GM19035 (cell line): ENCODE measurements at regions not wholly inside any gene's neighbourhood (a gene's known extent, or its start where the extent isn't known, plus 50 kb on each side); places are given as distances from the start of the nearest gene placed in this dataset.
"Not testable (repeated sequence)": the region's sequence is repeated elsewhere in the genome, so short reads cannot be mapped to it uniquely, and the experiment has no call there.

Source experiments
- ATAC-seq: cut with Tn5 transposase; IDR thresholded peaks from one replicate; pipeline ENCODE4 v1.9.1; 2021; ENCODE audit not compliant: unreplicated experiment

DNA sequence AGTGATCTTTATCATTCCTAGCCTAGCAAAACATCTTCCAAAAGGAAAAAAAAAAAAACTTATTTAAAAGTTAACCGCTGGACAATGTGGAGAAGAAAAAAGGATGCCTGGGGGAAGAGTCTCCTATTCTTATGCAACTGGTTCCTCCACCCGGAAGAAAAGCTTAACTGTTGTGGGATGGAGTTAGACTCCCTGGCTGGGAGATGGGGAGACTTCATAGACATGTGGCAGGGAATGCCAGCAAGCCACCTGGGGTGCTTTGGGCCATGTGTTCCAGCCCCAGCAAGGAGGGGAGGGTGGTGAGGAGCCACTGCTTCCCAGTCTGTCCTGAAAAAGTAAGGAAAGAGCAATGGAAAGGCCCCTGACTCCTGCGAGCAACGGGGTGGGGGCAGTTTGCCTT is 119.4 kb upstream of the SPIN4 start:
- ATAC-seq: no peak

DNA sequence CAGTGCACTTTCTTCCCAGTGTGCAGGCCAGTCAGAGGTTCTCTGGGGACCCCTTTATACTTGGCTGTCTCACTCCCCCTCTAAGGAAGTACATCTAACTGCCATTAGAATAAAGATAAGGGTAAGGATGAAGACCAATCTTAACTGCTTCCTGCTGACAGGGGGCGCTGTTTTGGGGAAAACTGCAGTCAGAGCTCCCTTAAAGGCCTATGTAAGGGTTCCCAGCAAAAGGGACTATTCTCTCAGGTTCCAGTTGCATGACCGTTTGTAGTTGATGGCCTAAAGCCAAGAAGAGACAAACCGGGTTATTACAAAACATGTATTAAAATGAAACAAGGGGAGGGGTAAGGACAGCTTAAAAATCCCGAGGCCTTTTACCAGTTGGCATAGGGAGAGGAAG is 115.6 kb upstream of the SPIN4 start:
- no peak for ATAC-seq

DNA sequence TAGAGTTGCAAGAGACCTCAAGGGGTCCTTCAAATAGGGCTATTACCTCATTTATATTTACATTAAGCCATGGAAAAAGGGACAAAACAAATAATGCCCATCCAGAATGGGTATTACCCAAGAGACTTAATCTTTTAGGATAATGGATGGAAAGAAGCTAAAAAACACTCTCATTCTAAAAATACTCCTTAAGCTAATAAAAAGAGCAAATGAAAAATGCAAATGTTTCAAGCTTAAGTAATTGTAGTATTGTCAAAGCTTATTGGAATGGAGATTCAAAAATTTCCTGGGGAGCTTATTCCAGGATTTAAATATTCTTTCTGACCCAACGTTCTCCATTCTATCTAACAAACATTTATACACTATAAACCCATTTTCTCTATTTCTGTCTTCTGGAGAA is 107.8 kb upstream of the SPIN4 start:
- no peak for ATAC-seq

DNA sequence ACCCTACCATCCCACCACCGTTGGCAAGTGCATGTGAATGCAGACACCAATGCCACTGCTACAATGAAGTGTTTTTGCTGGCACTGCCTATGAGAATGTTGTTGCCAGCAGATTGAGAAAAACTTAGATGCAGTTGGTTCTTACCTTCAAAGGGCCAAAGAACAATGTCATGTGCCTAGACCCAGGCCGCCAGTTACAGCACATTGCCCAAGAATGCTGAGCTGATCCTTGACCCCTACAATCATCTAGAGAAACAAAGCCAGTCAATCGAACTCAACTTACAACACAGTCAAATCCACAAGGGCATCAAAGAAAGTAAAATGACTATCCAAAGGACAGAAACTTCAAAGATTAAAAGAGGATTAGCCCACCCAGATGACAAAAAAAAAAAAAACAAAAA is 102.4 kb upstream of the SPIN4 start:
- ATAC-seq: no peak

DNA sequence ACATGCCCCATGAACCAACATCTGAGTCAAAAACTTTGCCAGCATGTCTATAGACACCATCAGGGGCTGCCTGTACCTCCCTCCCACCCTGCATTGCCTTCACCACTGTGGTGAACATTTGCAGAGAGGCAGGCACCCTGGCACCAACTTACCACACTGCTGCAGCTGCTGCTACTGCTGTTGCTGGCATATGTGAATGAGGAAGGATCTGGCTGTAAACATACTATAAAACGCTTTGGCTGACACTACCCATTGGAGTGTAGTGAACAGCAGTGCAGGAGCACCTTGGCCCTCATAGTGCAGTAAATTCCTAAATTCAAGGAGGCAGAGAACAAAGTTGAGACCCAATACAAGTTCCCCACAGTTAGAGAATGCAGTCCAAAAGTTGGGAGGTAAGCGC is 90.6 kb upstream of the SPIN4 start:
- ATAC-seq: no peak

DNA sequence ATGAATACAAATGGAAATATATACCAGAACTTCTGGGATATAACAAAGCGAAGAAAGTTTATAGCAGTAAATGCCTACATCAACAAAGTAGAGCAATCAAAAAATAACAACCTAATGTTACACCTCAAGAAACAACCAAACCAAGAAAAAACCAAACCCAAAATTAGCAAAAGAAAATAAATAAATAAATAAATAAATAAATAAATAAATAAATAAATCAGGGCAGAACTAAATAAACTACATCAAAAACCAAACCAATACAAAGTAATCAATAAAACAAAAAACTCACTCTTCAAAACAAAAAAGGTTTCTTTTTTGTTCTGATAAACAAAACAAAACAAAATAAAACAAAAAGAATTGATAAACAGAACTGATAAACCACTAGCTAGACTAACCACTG is 88.4 kb upstream of the SPIN4 start:
- no peak for ATAC-seq

DNA sequence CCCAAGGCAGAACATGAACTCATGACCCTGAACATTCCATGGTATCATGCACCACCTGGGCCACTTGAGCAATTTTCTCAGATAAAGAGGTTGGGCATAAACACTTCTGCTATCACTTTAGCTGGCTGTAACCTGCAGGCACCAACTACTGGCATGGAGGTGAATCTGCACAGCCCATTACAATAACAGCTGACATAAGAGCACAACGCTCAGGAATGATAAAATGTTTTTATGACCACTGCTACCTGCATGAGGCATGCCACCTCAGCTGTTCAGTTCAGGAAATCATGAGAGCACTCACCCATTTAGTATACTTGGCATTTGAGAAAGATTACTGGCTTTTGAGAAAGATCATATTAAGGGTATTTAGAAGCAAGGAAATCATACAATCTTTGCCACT is 85.7 kb upstream of the SPIN4 start:
- no peak for ATAC-seq

DNA sequence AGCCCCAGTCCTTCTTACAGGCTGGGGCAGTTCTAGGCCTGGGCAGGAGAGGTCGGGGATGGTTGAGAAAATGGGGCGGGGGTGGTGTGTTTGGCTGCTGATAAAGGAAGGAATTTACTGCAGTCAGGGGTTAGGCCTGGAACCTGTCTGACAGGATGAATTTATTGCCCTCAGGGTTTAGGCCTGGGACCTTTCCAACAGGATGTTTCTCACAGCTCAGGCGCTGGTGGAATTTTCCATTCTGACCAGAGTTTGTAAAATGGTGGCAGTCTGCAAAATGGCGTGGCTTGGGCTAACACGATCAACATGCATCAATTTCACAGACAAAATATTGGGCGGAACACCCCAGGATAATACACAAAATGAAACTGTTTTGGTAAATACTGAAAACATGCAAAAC is 83.5 kb upstream of the SPIN4 start:
- no peak for ATAC-seq

DNA sequence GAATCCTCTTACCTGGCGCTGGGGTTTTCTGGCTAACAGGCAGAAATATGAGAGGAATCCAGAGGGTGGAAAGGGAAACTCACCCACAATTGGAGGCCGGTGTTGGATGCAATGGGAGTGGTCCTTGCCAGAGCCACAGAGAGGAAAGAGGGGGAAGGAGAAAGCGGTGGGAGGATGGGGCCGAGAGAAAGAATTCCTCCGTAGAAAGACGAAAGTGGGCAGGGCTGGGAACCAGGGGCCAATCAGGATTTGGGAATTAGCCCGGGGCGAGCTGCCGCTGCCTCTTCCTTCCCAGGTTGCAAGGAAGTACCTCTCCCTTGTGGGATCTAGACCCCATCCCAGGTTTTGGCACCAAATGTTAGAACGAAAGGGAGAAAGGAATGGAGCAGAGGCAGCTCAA is 83.1 kb upstream of the SPIN4 start:
- ATAC-seq: no peak

DNA sequence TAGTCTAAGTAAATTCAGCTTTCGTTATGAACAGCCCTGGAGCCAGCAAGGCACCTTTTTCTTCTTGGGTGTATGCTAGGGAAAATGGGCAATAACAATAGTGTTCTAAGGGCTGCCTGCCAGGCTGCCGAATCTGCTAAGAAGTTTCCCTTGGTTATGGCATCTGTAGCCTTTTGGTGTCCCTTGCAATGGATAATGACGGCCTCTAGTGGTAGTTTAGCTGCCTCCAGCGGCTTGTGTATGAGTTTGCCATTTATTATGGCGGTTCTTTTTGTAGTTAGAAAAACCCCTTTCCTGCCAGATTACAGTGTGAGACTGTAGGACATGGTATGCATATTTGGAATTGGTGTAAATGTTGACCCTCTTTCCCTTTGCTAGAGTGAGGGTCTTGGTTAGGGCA is 78.9 kb upstream of the SPIN4 start:
- ATAC-seq: no peak

DNA sequence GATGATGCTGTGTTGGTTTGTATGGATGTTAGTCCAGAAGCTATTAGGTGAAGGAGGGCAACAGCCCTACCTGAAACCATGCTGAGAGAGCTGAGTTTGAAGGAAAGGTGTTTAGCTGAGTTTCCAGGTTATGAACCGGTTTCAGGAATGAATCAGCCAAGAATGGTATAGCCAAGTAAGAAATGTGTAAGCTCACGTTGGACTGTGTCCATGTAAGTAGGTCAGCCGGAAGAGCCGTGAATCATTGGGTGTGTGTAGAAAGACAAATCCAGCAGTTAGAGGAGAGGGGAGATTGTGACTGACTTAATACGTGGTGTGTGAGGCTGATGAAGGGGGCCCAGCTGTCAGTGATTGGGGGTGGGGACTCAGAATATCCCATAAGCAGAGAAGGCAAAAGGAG is 77.2 kb upstream of the SPIN4 start:
- ATAC-seq: no peak

DNA sequence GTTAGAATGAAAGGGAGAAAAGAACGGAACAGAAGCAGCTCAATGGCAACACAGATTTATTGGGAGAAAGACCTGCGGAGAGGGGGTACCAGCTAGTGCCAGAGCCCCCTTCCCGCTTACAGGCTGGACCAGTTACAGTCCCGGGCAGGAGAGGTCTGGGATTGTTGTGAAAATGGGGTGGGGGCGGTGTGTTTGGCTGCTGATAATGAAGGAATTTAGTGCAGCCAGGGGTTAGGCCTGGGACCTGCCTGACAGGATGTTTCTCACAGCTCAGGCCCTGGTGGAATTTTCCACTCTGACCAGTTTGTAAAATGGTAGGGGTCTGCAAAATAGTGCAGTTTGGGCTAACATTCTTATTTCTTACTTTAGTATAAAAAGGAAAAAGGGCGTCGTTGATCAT is 75.4 kb upstream of the SPIN4 start:
- no peak for ATAC-seq

DNA sequence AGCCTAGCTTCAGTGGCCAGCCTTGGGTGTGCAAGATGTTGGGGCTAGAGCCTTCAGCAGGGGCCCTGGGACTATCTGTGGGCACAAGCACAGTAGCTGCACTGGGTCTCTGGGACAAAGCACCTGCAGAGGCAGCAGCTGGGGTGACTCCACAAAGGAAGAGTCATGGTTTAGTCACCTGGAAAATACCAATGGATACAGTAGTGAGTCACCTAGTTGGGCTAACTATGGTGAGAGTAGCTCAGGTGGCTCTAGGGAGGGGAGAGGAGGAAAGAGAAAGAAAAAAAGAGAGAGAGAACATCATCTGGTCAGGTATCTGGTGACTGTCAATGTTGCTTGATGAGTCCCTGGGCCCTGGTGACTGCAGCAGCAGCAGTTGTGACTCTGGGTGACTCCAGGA is 72.9 kb upstream of the SPIN4 start:
- no peak for ATAC-seq

DNA sequence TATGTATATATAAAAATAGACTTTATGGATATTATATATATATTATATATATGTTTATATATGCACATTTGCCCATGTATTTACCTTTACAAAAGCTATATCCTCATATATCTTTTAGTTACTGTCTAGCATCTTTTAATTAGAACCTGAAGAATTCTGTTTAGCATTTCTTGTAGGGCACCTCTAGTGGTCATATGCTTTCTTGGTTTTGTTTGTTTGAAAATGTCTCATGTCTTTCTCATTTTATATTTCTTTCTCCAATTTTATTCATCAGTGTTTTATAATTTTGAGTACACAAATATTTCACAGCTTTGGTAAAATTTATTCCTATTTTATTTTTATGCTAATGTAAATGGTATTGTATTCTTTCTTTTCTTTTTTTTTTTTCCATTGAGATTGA is 70.3 kb upstream of the SPIN4 start:
- ATAC-seq: no peak

DNA sequence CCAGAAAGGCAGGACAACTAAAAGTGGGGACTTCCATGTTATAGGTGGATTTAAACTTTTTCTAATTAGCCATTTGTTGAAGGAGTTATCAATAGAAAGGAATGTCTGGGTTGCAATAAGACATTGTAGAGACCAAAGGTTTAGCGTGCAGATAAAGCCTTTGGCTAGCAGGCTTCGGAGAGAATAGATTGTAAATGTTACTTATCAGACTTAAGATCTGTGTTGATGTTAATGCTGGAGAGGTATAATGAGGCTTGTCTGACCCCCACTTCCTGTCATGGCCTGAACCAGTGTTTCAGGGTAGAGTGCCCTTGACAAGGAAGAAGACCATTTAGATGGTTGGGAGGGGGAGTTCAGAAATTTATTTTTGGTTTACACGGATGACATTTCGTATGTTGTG is 67.1 kb upstream of the SPIN4 start:
- no peak for ATAC-seq

DNA sequence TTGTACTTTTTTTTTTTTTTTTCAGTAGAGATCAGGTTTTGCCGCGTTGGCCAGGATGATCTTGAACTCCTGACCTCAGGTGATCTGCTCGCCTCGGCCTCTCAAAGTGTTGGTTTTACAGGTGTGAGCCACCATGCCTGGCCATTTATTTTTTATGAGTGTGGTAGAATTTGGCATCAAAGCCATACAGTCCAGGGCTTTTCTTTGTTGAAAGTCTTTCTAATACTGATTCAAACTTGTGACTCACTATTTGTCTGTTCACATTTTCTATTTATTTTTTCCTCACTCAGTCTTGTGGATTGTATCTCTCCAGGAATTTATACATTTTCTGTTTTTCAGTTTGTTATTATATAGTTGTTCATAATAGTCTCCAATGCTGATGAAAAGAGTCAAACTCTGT is 66.5 kb upstream of the SPIN4 start:
- no peak for ATAC-seq

DNA sequence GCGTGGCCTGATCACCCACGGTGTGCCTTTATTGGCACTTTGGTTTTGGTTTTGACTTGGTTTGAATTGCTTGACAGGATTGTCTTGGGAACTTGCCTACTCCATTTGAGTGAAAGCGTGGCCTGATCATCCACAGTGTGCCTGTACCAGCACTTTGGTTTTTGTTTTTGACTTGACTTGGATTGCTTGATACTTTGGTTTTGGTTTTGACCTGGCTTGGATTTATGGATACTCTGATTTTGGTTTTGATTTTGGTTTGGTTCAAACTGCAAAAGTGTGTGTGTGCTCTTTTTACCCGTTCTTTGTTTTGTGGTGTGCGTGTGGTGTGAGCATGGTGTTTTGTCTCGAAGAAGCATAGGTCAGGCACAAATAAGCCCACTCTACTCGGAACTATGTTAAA is 58.8 kb upstream of the SPIN4 start:
- ATAC-seq: not testable (repeated sequence)

DNA sequence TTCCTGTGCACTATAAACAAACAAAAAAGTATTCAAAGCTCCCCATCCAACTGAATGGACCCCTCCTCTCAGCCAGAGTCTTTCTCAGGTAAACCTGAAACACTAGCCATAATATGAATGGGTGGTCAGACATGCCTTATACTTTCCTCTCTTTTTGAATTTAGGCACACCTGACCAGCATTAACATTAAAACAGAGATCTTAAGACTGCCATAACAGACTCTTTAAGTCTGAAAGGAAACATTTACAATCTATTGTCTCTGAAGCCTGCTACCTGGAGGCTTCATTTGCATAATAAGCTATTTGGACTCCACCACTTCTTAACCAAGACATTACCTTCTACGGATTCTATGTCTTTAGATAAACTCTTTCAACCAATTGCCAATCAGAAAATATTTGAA is 56.9 kb upstream of the SPIN4 start:
- ATAC-seq: no peak

DNA sequence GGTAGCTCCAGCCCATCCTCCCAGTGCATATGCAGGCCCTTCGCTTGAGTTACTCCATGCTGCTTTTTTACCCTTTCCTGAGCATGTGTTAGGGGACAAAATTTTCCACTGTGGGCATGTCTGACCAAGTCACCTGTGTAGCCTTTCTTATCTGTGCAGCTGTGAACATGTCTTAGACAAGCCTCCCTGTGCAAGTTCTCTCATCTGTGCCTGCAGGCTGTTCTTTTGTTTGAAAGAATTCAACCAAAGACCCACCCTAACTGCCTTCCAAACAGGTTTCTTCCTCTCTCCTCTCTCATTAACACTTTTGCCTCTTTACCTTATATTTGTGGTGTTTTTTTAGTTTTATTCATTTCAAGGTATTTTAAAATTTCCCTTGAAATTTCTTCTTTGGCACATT is 53.2 kb upstream of the SPIN4 start:
- ATAC-seq: no peak

DNA sequence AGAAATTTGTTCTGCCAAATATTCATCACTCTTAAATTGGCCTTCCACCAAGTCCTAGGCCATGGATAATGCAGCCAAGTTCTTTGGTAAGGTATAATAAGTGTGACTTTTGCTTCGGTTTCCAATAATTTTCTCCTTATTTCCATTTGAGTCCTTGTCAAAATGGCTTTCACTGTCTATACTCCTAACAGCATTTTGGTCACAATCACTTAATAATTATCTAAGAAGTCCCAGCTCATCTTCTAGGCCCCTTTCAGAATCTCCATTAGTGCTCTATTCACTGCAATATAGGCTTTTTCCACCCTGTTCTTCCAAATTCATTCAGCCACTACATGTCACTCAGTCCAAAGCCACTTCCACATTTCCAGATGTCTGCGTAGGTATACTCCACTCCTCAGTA is 51.0 kb upstream of the SPIN4 start:
- no peak for ATAC-seq
